OCI-LY3 (cell line): ENCODE measurements at regions not wholly inside any gene's neighbourhood (a gene's known extent, or its start where the extent isn't known, plus 50 kb on each side); places are given as distances from the start of the nearest gene placed in this dataset.
"Not testable (repeated sequence)": the region's sequence is repeated elsewhere in the genome, so short reads cannot be mapped to it uniquely, and the experiment has no call there.

Experiments used
- H2AFZ ChIP-seq: fragments of 200-600, 300-600 bp; shearing (Covaris generic); 2 replicates; pipeline ENCODE4 v1.6.0; 2014; ENCODE audit warnings: antibody characterized with exemption, low read depth, low read length
- H3K27ac ChIP-seq: fragments of 200-600, 300-600 bp; sonication (generic); 2 replicates; pipeline ENCODE4 v1.5.1; 2014; ENCODE audit warnings: mild to moderate bottlenecking, low read length, moderate library complexity, mixed read lengths
- H3K27me3 ChIP-seq: fragments of 200-600, 300-600 bp; sonication (generic); 2 replicates; pipeline ENCODE4 v1.6.1; 2014; ENCODE audit warnings: low read depth, low read length, mixed read lengths
- H3K36me3 ChIP-seq: fragments of 200-600, 300-600 bp; sonication (generic); replicated peaks from 2 replicates; pipeline ENCODE3; 2014; ENCODE audit warnings: low read depth, low read length, mixed read lengths
- H3K4me1 ChIP-seq: fragments of 300-600, 200-600 bp; sonication (generic); 2 replicates; pipeline ENCODE4 v1.6.1; 2014; ENCODE audit warnings: low read length, mixed read lengths
- H3K4me2 ChIP-seq: fragments of 200-600, 300-600 bp; sonication (generic); 2 replicates; pipeline ENCODE4 v1.6.1; 2014; ENCODE audit warnings: low read length, mixed read lengths
- H3K4me3 ChIP-seq: fragments of 300-600, 200-600 bp; sonication (generic); 2 replicates; pipeline ENCODE4 v1.5.1; 2014; ENCODE audit warnings: antibody characterized with exemption, mild to moderate bottlenecking, low read length, moderate library complexity
- H3K79me2 ChIP-seq: fragments of 300-600, 200-600 bp; shearing (Covaris generic); 2 replicates; pipeline ENCODE4 v1.6.1; 2014; ENCODE audit warnings: mild to moderate bottlenecking, low read length, mixed read lengths
- H3K9ac ChIP-seq: fragments of 300-600, 200-600 bp; shearing (Covaris generic); 2 replicates; pipeline ENCODE4 v1.6.0; 2014; ENCODE audit warnings: mild to moderate bottlenecking, low read length, moderate library complexity
- H3K9me3 ChIP-seq: fragments of 200-600, 300-600 bp; shearing (Covaris generic); 2 replicates; pipeline ENCODE4 v1.6.1; 2014; ENCODE audit warnings: low read length, mixed read lengths; ENCODE audit not compliant: insufficient read depth
- H4K20me1 ChIP-seq: fragments of 200-600, 300-600 bp; sonication (generic); 2 replicates; pipeline ENCODE4 v1.6.1; 2016; ENCODE audit warnings: low read length, mixed read lengths; ENCODE audit not compliant: insufficient read depth
- EZH2phosphoT487 ChIP-seq: fragments of 200-600 bp; shearing (Covaris generic); IDR thresholded peaks from 2 replicates; pipeline ENCODE4 v1.6.1; 2018; ENCODE audit warnings: antibody characterized with exemption, mixed run types, low read depth
- TF ChIP-seq, protein P1 (sequence below): fragments of 200-600, 300-600 bp; sonication (generic); IDR thresholded peaks from 2 replicates; pipeline ENCODE4 v1.5.1; 2014; ENCODE audit warnings: antibody characterized with exemption, low read length, low read depth

DNA sequence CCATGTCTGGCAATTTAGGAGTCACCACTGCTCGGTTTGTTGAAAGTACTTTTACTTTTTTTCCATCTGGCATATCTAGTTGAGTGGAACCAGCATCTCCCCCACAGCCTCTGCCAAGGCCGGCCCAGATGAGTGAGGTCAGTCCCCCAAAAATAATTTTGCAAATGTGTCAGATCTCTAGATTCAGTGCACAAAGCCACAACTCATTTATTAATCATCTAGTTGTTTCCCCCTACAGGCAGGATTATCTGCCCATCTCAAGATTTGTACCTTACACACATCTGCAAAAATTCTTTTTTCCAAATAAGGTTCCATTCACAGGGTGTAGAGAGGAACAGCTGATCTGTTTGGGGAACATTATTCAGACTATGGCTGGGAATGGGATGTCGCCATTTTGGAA lies 174.0 kb upstream of the MXRA5 start:
- TF ChIP-seq, protein P1, sequence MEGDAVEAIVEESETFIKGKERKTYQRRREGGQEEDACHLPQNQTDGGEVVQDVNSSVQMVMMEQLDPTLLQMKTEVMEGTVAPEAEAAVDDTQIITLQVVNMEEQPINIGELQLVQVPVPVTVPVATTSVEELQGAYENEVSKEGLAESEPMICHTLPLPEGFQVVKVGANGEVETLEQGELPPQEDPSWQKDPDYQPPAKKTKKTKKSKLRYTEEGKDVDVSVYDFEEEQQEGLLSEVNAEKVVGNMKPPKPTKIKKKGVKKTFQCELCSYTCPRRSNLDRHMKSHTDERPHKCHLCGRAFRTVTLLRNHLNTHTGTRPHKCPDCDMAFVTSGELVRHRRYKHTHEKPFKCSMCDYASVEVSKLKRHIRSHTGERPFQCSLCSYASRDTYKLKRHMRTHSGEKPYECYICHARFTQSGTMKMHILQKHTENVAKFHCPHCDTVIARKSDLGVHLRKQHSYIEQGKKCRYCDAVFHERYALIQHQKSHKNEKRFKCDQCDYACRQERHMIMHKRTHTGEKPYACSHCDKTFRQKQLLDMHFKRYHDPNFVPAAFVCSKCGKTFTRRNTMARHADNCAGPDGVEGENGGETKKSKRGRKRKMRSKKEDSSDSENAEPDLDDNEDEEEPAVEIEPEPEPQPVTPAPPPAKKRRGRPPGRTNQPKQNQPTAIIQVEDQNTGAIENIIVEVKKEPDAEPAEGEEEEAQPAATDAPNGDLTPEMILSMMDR, result no peak
- no peak for TF ChIP-seq EZH2phosphoT487
- Histone ChIP-seq H3K36me3 (no peaks in the 10 kb centered on the region), H3K4me1 (no peaks in the 10 kb centered on the region), H3K9ac (no peak overlapping the region), H3K27me3 (no peaks in the 10 kb centered on the region), H3K4me3 (no peak overlapping the region), H3K27ac (no peak overlapping the region), H4K20me1 (no peaks in the 10 kb centered on the region), H3K4me2 (no peak overlapping the region), H3K79me2 (no peaks in the 10 kb centered on the region), H2AFZ (no peak overlapping the region), H3K9me3 (no peaks in the 10 kb centered on the region)

DNA sequence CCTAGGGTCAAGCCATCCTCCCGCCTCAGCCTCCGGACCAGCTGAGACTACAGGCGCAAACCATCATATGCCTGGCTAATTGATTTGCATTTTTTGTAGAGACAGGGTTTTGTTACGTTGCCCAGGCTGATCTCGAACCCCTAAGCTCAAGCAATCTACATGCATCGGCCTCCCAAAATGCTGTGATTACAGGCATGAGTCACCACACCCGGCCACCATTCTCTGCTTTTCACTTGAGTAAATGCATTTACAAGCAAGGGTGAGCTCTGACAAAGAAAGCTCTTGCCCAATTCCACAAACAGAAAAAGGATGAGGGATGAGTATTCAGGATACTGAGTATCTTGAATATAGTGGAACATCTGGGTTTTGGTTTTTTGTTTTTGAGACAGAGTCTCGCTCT lies 172.9 kb upstream of the MXRA5 start:
- H4K20me1 ChIP-seq, H3K9ac ChIP-seq, H2AFZ ChIP-seq, H3K4me1 ChIP-seq, H3K9me3 ChIP-seq, H3K27me3 ChIP-seq, H3K4me2 ChIP-seq, H3K27ac ChIP-seq, H3K36me3 ChIP-seq, H3K79me2 ChIP-seq, H3K4me3 ChIP-seq: not testable (repeated sequence)

- no peaks in the 10 kb centered on the region for H3K4me1 ChIP-seq
- no peaks in the 10 kb centered on the region for H3K36me3 ChIP-seq
- no peaks in the 10 kb centered on the region for H4K20me1 ChIP-seq
- H3K4me3 ChIP-seq, result no peak overlapping the region
- TF ChIP-seq, protein P1, result no peak
- no peak for TF ChIP-seq EZH2phosphoT487
- H3K27ac ChIP-seq, result no peak overlapping the region
- H3K79me2 ChIP-seq, result no peaks in the 10 kb centered on the region
- no peaks in the 10 kb centered on the region for H3K9me3 ChIP-seq
- H2AFZ ChIP-seq, result no peak overlapping the region
- no peak overlapping the region for H3K9ac ChIP-seq
- H3K4me2 ChIP-seq, result no peak overlapping the region
- no peaks in the 10 kb centered on the region for H3K27me3 ChIP-seq
Observed at GRCh38 chrX:3518870-3519269, 172.4 kb upstream of the MXRA5 start.

- no peak overlapping the region for H3K4me3 ChIP-seq
- no peaks in the 10 kb centered on the region for H4K20me1 ChIP-seq
- H3K4me2 ChIP-seq, result no peak overlapping the region
- H3K79me2 ChIP-seq, result no peaks in the 10 kb centered on the region
- H2AFZ ChIP-seq, result no peak overlapping the region
- H3K4me1 ChIP-seq, result no peaks in the 10 kb centered on the region
- no peak overlapping the region for H3K9ac ChIP-seq
- TF ChIP-seq EZH2phosphoT487, result no peak
- H3K27me3 ChIP-seq, result no peaks in the 10 kb centered on the region
- no peak overlapping the region for H3K27ac ChIP-seq
- no peaks in the 10 kb centered on the region for H3K36me3 ChIP-seq
- H3K9me3 ChIP-seq, result no peaks in the 10 kb centered on the region
Observed at GRCh38 chrX:3516051-3516541, 169.6 kb upstream of the MXRA5 start.

DNA sequence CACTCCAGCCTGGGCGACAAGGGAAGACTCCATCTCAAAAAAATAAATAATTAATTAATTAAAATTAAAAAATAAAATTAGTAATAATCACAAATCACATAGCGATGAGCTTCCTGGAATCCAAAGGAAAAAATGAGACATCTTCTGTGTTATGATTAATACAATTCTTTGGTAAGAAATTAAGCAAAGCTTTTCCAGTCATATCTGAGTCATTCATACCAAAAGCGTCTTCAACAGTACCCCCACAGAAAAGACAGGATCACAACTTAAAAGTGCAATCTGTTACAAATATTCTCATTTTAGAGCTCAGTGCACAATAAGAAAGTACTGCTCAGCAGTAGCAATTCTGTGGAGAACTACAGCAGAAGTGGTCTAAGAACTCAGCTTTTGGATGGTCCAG lies 168.5 kb upstream of the MXRA5 start:
- TF ChIP-seq, protein P1, result no peak
- TF ChIP-seq EZH2phosphoT487, result no peak
- H3K36me3 ChIP-seq, result no peaks in the 10 kb centered on the region
- no peak overlapping the region for H3K4me2 ChIP-seq
- H3K27ac ChIP-seq, result no peak overlapping the region
- H3K4me1 ChIP-seq, result no peaks in the 10 kb centered on the region
- H3K9ac ChIP-seq, result no peak overlapping the region
- no peak overlapping the region for H3K4me3 ChIP-seq
- H3K9me3 ChIP-seq, result no peaks in the 10 kb centered on the region
- no peaks in the 10 kb centered on the region for H4K20me1 ChIP-seq
- H2AFZ ChIP-seq, result no peak overlapping the region
- no peaks in the 10 kb centered on the region for H3K27me3 ChIP-seq
- no peaks in the 10 kb centered on the region for H3K79me2 ChIP-seq
